Endothelial cell of umbilical vein (primary cell): ENCODE measurements at regions not wholly inside any gene's neighbourhood (a gene's known extent, or its start where the extent isn't known, plus 50 kb on each side); places are given as distances from the start of the nearest gene placed in this dataset.
"Not testable (repeated sequence)": the region's sequence is repeated elsewhere in the genome, so short reads cannot be mapped to it uniquely, and the experiment has no call there.

Experiments
- BruUV-seq: library from RNA; stranded (reverse); fragments of 400-500 nt; replicated peaks from 2 replicates; lab custom pipeline; 2021; lab: Mats Ljungman, UMichigan
- CTCF ChIA-PET: fragments of 300-600, 350-600 bp; sonication (Branson Sonifier 250); formaldehyde crosslinking; loops from one replicate; lab custom pipeline; 2021; ENCODE audit warnings: antibody characterized with exemption, inconsistent platforms; lab: Charles Lee
- POLR2A ChIA-PET: fragments of 300-600, 350-600 bp; sonication (Branson Sonifier 250); formaldehyde crosslinking; loops from one replicate; lab custom pipeline; 2021; ENCODE audit warnings: antibody characterized with exemption, inconsistent platforms; lab: Charles Lee
- DNase-seq: peaks from one replicate; pipeline ENCODE4 v3.0.0-alpha.2; 2011; ENCODE audit warnings: low read depth, low spot score
- FAIRE-seq: peaks from 2 replicates; lab custom pipeline; 2011; peaks lifted over from hg19 to GRCh38; lab: Jason Lieb, UNC
- H2AFZ ChIP-seq: 2 replicates; pipeline ENCODE4 v1.6.0; 2012; ENCODE audit warnings: low read depth, low read length, control low read depth, inconsistent platforms
- H3K27ac ChIP-seq: 2 replicates; pipeline ENCODE4 v1.5.1; 2011; ENCODE audit warnings: low read depth, mild to moderate bottlenecking, control low read depth, low read length, moderate library complexity; ENCODE audit not compliant: insufficient read depth
- H3K27me3 ChIP-seq, 2 experiments: 2 replicates each; pipeline versions ENCODE4 v1.6.0 to v1.6.1; 2011; ENCODE audit warnings: low read length in 2 of 2, mixed read lengths in 1 of 2; ENCODE audit not compliant: control insufficient read depth in 2 of 2, insufficient read depth in 2 of 2
- H3K36me3 ChIP-seq, 2 experiments: 2 replicates in 1 of 2; 3 replicates in 1 of 2; pipeline ENCODE4 v1.5.1; 2011; ENCODE audit warnings: low read length in 2 of 2, mild to moderate bottlenecking in 1 of 2, moderate library complexity in 1 of 2; ENCODE audit not compliant: control insufficient read depth in 2 of 2, insufficient read depth in 2 of 2; ENCODE audit errors: extremely low read depth in 1 of 2
- H3K4me1 ChIP-seq: 3 replicates; pipeline ENCODE4 v1.5.1; 2011; ENCODE audit warnings: mild to moderate bottlenecking, low read length; ENCODE audit not compliant: control insufficient read depth, insufficient read depth; ENCODE audit errors: extremely low read depth
- H3K4me2 ChIP-seq: 2 replicates; pipeline ENCODE4 v1.6.1; 2011; ENCODE audit warnings: low read length, control low read depth, mixed read lengths; ENCODE audit not compliant: insufficient read depth
- H3K4me3 ChIP-seq, 3 experiments: fragments of 200-600 bp in 1 of 3; sonication (generic), shearing (Covaris generic) in 1 of 3; replicated peaks in 1 of 3; 2 replicates each; pipeline ENCODE4 v1.5.1; 2011 to 2016; ENCODE audit warnings: control low read depth in 3 of 3, low read length in 3 of 3, mild to moderate bottlenecking in 2 of 3, inconsistent platforms in 1 of 3, low read depth in 1 of 3, moderate library complexity in 1 of 3; ENCODE audit not compliant: insufficient read depth in 1 of 3
- H3K79me2 ChIP-seq: 2 replicates; pipeline ENCODE4 v1.6.0; 2012; ENCODE audit warnings: low read length, inconsistent platforms; ENCODE audit not compliant: control insufficient read depth, insufficient read depth
- H3K9ac ChIP-seq: replicated peaks from 2 replicates; pipeline ENCODE3; 2011; ENCODE audit warnings: low read length, control low read depth; ENCODE audit not compliant: insufficient read depth; ENCODE audit errors: extremely low read depth
- H3K9me1 ChIP-seq: replicated peaks from 3 replicates; pipeline ENCODE4 v1.6.0; 2011; ENCODE audit warnings: mild to moderate bottlenecking, low read length; ENCODE audit not compliant: control insufficient read depth, insufficient read depth; ENCODE audit errors: extremely low read depth
- H3K9me3 ChIP-seq: replicated peaks from 2 replicates; pipeline ENCODE4 v1.5.1; 2012; ENCODE audit warnings: low read length, inconsistent platforms; ENCODE audit not compliant: control insufficient read depth, insufficient read depth
- H4K20me1 ChIP-seq: replicated peaks from 2 replicates; pipeline ENCODE3; 2011; ENCODE audit warnings: mild to moderate bottlenecking, low read length; ENCODE audit not compliant: control insufficient read depth, insufficient read depth; ENCODE audit errors: extremely low read depth
- EZH2 ChIP-seq: IDR thresholded peaks from 2 replicates; pipeline ENCODE4 v1.6.1; 2012; ENCODE audit warnings: borderline replicate concordance, low read depth, mild to moderate bottlenecking, moderate library complexity, low read length, inconsistent platforms; ENCODE audit not compliant: severe bottlenecking
- FOS ChIP-seq: IDR thresholded peaks from 2 replicates; pipeline ENCODE4 v1.6.1; 2011; ENCODE audit warnings: mild to moderate bottlenecking, low read length, moderate library complexity, borderline replicate concordance; ENCODE audit not compliant: insufficient read depth
- GATA2 ChIP-seq: IDR thresholded peaks from 2 replicates; pipeline ENCODE4 v1.7.0; 2011; ENCODE audit warnings: low read depth, mild to moderate bottlenecking, moderate library complexity, mixed read lengths, low read length; ENCODE audit not compliant: insufficient read length, insufficient read depth
- JUN ChIP-seq: IDR thresholded peaks from 2 replicates; pipeline ENCODE4 v1.6.1; 2011; ENCODE audit warnings: borderline replicate concordance, low read depth; ENCODE audit not compliant: insufficient read length, insufficient read depth
- MYC ChIP-seq: IDR thresholded peaks from one replicate; pipeline ENCODE4 v1.6.1; 2011; ENCODE audit warnings: mild to moderate bottlenecking, low read depth, low read length
- POLR2A ChIP-seq: IDR thresholded peaks from 2 replicates; pipeline ENCODE4 v1.6.1; 2012; ENCODE audit warnings: low read depth, mild to moderate bottlenecking, control low read depth, low read length
- POLR2AphosphoS5 ChIP-seq: IDR thresholded peaks from 2 replicates; pipeline ENCODE4 v1.6.1; 2012; ENCODE audit warnings: low read depth, mild to moderate bottlenecking, control low read depth, low read length, moderate library complexity; ENCODE audit not compliant: insufficient read depth
- dilution Hi-C: fragments of 300-500 bp; cut with MboI; formaldehyde crosslinking; loops from one replicate; pipeline ENCODE4 v1.15.0; 2019; ENCODE audit warnings: low sequenced_read_pairs; ENCODE audit not compliant: extremely low pct_ligation_motif_present
- intact Hi-C: fragments of 100-400 bp; cut with micrococcal nuclease; formaldehyde crosslinking; loops from one replicate; pipeline ENCODE4 v1.10.0; 2022
- TF ChIP-seq, protein P1 (sequence below): IDR thresholded peaks from 2 replicates; pipeline ENCODE4 v1.6.1; 2011; ENCODE audit not compliant: insufficient read depth, insufficient read length
- TF ChIP-seq, protein P2 (sequence below), 2 donors: IDR thresholded peaks; 1 replicate in 1 of 2; 2 replicates in 1 of 2; pipeline ENCODE4 v1.5.1; 2011; ENCODE audit warnings: low read length in 2 of 2, mild to moderate bottlenecking in 2 of 2, moderate library complexity in 2 of 2, control low read depth in 1 of 2, inconsistent platforms in 1 of 2, low read depth in 1 of 2; ENCODE audit not compliant: insufficient read depth in 1 of 2; ENCODE audit errors: extremely low read depth in 1 of 2

DNA sequence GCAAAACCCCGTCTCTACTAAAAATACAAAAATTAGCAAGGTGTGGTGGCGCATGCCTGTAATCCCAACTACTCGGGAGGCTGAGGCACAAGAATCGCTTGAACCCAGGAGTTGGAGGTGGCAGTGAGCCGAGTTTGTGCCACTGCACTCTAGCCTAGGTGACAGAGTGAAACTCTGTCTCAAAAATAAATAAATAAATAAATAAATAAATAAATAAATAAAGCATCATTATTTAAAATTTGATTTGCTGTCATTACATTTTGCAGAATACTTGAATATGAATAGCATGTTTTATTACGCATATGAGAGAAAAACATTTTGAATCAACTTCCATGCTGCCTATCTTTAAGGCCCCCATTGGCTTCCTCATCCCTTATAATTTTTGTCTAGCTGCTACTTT lies 53.4 kb upstream of the MED14 start:
- H2AFZ ChIP-seq, DNase-seq, H3K4me3 ChIP-seq, H3K36me3 ChIP-seq, H4K20me1 ChIP-seq, dilution Hi-C loops, POLR2A ChIA-PET, H3K4me2 ChIP-seq, CTCF ChIA-PET, H3K79me2 ChIP-seq, FAIRE-seq, intact Hi-C loops, H3K27me3 ChIP-seq, H3K9me1 ChIP-seq, BruUV-seq, H3K27ac ChIP-seq, H3K9me3 ChIP-seq, H3K9ac ChIP-seq: not testable (repeated sequence)
- peaks cover 13% of the 10 kb centered on the region for H3K4me1 ChIP-seq

DNA sequence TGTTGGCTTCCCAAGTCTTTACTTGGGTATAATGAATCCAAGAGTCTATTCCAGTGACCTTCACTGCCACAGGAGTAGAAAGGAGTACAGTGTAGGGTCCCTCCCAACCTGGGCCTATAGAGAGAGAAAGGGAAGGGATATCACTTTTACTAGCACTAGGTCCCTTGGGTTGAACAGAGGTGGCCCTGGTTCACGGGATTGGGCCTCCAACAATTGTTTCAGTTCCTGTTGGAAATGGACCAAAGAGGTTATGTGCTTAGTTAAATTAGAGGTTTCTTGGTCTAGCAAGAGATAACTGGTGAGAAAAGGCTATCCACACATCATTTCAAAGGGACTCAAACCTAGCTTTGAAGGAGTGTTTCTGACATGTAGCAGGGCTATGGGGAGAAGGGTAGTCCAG lies 57.1 kb upstream of the MED14 start:
- DNase-seq (no peak), FAIRE-seq (no peak)
- no peaks in the 10 kb centered on the region for H4K20me1 ChIP-seq
- H3K27me3 ChIP-seq = no peaks in the 10 kb centered on the region
- H3K9me1 ChIP-seq = no peaks in the 10 kb centered on the region
- no peak overlapping the region for H3K4me3 ChIP-seq
- no peak overlapping the region for H3K4me2 ChIP-seq
- no peaks in the 10 kb centered on the region for H3K36me3 ChIP-seq
- intact Hi-C loops (no loop called here), dilution Hi-C loops (no loop called here)
- H2AFZ ChIP-seq = no peak overlapping the region
- TF ChIP-seq, protein P1, sequence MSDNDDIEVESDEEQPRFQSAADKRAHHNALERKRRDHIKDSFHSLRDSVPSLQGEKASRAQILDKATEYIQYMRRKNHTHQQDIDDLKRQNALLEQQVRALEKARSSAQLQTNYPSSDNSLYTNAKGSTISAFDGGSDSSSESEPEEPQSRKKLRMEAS = no peak
- TF ChIP-seq FOS (no peak), EZH2 (no peak), GATA2 (no peak), POLR2A (no peak), JUN (no peak), POLR2AphosphoS5 (no peak), MYC (no peak)
- TF ChIP-seq, protein P2, sequence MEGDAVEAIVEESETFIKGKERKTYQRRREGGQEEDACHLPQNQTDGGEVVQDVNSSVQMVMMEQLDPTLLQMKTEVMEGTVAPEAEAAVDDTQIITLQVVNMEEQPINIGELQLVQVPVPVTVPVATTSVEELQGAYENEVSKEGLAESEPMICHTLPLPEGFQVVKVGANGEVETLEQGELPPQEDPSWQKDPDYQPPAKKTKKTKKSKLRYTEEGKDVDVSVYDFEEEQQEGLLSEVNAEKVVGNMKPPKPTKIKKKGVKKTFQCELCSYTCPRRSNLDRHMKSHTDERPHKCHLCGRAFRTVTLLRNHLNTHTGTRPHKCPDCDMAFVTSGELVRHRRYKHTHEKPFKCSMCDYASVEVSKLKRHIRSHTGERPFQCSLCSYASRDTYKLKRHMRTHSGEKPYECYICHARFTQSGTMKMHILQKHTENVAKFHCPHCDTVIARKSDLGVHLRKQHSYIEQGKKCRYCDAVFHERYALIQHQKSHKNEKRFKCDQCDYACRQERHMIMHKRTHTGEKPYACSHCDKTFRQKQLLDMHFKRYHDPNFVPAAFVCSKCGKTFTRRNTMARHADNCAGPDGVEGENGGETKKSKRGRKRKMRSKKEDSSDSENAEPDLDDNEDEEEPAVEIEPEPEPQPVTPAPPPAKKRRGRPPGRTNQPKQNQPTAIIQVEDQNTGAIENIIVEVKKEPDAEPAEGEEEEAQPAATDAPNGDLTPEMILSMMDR (IDR thresholded peaks at IDR 0.05; ENCODE audit: extremely low read depth in 1 of 2, insufficient read depth in 1 of 2, low read depth in 1 of 2, low read length in 2 of 2) = no peak
- no TSS peak for BruUV-seq
- peaks cover 6% of the 10 kb centered on the region for H3K4me1 ChIP-seq
- no peaks in the 10 kb centered on the region for H3K9me3 ChIP-seq
- ChIA-PET CTCF (interaction anchor here (2.2 kb wide), 1 partner anchor 249 kb away, joined by 8 read pairs; no protein-coding TSS in a partner anchor), POLR2A (no interaction called here)
- H3K79me2 ChIP-seq = no peaks in the 10 kb centered on the region
- H3K27ac ChIP-seq = no peak overlapping the region
- no peak overlapping the region for H3K9ac ChIP-seq

DNA sequence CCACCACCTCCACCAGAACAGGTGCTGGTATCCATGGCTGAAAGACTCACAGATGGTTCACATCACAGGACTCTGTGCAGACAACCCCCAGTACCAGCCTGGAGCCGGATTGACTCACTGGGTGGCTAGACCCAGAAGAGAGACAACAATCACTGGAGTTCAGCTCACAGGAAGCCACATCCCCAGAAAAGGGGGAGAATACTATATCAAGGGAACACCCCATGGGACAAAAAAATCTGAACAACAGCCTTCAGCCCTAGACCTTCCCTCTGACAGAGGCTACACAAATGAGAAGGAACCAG lies 59.4 kb upstream of the MED14 start:
- FAIRE-seq, BruUV-seq, H3K27me3 ChIP-seq, H3K4me3 ChIP-seq, H3K9ac ChIP-seq, H3K9me1 ChIP-seq, DNase-seq, dilution Hi-C loops, H3K36me3 ChIP-seq, H3K4me1 ChIP-seq, POLR2A ChIA-PET, H3K79me2 ChIP-seq, H3K9me3 ChIP-seq, H4K20me1 ChIP-seq: not testable (repeated sequence)
- intact Hi-C loops = loop anchor here (1.0 to 2.0 kb wide), 6 partner anchors 60 to 321 kb away; partner anchors contain the start of gene MED14
- CTCF ChIA-PET = interaction anchor here (0.5 to 2.8 kb wide), 21 partner anchors 8 to 320 kb away, joined by 3 to 68 read pairs (median 4); partner anchors contain the start of gene MED14
- Histone ChIP-seq H3K27ac (peak overlapping the region; percentile 83), H2AFZ (peak overlapping the region; percentile 82), H3K4me2 (peak overlapping the region; percentile 34)
